GM18951 (cell line): ENCODE measurements at regions not wholly inside any gene's neighbourhood (a gene's known extent, or its start where the extent isn't known, plus 50 kb on each side); places are given as distances from the start of the nearest gene placed in this dataset.

Experiments
- POLR2A ChIP-seq: IDR thresholded peaks from 4 replicates; pipeline ENCODE4 v1.6.1; 2011; ENCODE audit warnings: mild to moderate bottlenecking; ENCODE audit not compliant: insufficient read length, insufficient read depth; ENCODE audit errors: extremely low read depth
- in situ Hi-C: fragments of 300-500 bp; cut with MboI; formaldehyde crosslinking; loops from one replicate; pipeline ENCODE4 v1.12.0; 2022; ENCODE audit warnings: low sequenced_read_pairs, mixed read lengths, inconsistent platforms; ENCODE audit not compliant: unreplicated experiment

DNA sequence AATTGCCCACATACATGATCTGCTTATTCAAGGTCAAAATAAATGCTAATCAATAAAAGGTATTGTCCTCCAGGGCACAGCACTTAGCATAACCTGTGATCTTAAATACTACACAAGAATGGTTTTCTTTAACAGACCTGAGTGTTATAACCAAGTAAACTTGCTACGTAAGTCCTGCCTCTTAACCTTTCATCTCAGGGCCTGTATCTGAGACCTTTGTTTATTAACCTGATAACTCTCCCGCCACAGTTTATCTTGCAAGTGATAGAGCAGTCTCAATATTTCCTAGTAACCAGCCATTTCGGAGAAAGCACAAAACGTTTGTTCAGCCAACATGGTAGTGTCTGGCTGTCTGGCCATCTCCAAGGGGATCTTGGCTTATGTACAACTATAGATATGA is 88.4 kb downstream of the DUSP6 start:
- no peak for TF ChIP-seq POLR2A
- in situ Hi-C loops: no loop called here

DNA sequence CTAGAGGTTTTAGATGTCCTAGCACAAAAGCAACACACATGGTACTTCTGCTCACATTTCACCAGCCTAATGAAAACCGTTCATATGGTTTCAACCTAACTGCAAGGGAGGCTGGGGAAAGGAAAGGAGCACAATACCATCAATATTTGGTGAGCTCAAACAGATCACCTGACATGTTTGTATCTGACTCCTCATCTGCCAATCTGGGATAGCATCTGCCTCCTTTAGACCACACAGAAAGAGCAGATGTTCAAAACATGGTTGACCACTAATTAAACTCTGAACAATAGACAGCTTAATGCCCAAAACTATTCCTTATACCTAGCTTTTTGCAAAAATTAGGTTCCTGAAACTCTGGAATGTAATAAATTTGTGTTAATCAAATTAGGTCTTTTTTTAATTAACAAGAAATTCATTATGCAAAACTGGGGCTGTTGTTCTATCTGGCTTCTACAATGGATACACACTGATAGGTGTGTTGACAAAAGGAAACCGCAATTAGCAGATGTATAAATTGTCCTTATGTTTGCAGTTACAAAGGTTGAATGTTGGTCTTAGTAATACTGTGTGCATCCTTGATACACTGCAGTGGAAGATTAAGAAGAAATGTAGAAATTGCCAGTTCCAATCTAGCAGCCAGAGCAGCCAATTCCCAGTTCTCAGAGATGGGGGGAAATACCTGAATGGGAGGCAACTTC is 89.3 kb downstream of the DUSP6 start:
- in situ Hi-C loops: no loop called here
- no peak for TF ChIP-seq POLR2A

DNA sequence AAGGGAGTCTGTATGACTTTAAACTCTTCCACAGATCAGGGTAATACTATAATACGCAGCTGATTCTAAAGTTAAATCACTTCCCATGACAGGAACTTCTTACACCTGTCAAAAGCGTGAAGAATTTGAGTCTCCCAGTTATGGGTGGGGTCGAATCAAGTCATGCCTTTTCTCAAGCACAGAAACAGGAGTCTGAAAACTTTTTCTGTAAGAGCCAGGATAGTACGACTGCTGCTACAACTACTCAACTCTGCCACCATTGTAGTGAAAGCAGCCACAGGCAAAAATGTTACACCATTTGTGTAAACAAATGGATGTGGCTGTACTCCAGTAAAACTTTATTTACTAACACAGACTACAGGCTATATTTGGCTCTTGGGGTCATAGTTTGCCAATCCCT is 90.3 kb downstream of the DUSP6 start:
- TF ChIP-seq POLR2A: no peak
- in situ Hi-C loops: no loop called here

DNA sequence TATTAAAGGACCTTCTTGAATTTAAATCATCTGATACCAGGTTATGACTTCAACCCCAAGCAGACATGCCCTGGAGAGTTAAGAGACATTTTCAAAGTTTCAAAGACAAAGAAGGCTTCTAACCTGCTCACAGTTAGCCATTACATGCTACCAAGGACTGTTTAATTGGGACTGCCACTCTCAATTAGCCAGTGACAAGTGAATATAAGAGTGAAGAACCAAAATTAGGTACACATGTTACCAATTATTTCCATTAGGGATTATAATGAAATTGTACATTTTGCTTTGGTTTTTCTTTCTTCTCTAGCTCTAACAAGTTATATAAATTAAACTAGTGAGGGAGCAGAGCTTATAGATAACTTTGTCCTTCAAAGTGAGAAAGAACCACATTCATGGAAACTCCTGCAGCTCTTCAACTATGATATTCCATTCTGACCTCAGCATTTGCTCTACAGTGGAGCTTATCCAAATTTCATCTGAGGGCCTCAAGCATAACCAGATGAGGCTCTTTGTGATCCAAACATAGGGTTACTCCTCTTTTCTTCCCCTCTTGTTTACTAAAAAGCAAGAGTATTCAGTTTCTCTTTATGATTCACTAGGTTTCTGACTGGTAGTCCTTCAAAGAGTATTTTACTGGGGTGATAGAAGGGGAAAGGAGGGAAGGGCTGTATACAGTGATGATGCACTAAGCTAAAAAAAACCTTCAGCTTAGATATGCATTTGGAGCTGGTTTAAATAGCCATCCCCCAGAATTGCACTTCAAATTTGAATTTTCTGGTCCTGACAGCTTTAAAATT is 91.3 kb downstream of the DUSP6 start:
- no peak for TF ChIP-seq POLR2A
- in situ Hi-C loops: no loop called here

DNA sequence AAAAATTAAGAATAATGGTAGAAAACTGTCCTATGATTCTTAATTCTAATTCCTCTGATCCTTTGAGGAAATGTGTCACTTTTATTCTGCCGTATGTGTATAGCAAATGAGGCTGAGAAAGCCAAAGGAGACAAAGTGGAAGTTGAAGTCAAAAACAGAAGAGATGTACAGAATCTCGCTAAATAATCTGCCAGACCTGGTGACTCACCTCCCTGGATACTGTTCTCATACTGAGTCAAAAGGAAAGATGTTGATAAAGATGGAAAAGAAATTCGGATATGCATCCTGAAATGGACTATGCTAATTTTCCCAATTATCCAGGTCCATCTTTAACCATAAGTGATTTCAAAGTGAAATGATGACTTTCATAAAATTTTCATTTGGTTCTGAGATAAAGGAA is 92.5 kb downstream of the DUSP6 start:
- no peak for TF ChIP-seq POLR2A

DNA sequence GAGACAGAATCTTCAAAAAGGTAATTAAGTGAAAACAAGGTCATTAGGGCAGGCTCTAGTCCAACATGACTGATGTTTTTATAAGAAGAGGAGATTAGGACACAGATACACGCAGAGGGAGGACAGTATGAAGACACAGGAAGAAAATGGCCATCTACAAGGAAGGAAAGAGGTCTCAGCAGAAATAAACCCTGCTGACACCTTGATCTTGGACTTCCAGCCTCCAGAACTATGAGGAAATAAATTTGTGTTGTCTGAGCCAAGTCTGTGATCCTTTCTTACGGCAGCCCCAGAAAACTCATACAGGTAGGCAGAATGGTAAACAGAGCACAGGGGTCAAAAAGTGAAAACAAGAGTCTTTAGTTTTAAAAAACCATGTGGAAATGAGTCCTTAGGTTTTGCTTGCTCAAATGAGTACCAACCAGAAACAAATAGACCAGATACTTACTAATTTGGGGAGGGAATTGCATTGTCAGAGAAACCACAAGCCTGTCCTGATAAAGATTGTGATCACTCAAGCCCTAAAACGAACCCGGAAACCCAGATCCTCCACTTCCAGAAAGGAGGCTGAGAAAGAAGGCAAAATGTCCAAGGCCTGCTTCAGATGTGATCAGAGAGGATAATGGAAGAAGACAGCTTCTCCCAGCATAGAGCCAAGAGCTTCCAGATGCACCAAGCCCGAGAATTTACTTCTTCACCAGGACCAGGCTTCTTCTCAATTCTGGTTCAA is 93.9 kb downstream of the DUSP6 start:
- TF ChIP-seq POLR2A: no peak

More for the DNA sequence above, 92.5 kb downstream of the DUSP6 start:
- in situ Hi-C loops: no loop called here

DNA sequence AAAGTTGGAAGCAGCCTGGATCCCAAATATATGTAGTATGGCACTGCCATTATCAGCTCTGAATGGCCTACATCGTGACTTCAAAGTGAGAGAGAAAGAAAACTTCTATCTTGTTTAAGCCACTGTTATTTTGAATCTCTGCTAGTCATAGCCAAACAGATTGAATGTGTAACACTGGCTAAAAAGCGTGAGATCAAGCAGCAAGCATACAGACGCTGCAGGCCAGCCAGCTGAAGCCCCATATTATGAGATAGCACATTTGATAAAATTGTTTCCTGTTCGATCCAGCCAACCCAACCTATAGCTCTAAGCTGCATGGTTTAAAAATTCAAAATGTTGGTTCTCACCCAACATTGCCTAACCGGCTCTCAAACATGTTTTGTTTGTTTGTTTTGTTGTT is 95.0 kb downstream of the DUSP6 start:
- in situ Hi-C loops: no loop called here
- no peak for TF ChIP-seq POLR2A

More for the DNA sequence above, 93.9 kb downstream of the DUSP6 start:
- in situ Hi-C loops: no loop called here

DNA sequence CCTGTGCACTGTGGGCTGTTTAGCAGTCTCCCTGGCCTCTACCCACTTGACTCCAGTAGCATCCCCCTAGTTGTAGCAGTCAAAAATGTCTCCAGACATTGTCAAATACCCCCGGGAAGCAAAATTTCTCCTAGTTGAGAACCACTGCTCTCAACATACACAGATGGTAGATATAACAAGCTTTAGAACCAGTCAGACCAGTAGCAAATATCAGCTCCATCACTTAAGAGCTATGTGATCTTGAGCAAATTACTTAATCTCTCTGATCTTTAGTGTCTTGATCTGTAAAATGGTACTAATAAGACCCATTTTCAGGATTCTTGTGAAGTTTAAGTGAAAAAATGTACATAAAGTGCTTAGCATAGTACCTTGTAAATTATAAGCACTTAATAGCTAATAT is 96.2 kb downstream of the DUSP6 start:
- no peak for TF ChIP-seq POLR2A
- in situ Hi-C loops: no loop called here

DNA sequence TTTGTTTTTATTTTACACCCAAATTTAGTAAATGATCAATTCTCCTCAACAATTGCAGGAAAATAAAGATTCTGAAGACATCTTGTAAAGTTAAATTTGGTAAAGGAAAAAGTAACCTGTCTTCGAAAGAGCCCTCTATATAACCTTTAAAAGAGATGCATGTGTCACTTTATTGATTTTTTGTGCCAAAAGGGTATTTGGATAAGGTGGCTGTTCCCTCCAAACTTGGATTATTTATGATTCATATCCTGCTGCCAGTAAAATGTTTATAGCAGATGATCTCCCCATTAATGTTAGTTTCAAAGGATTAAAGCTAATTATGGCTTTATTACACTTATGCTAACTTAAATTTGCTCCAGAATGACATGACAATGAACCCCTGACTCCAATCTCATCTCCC is 98.8 kb downstream of the DUSP6 start:
- in situ Hi-C loops: no loop called here
- TF ChIP-seq POLR2A: no peak

DNA sequence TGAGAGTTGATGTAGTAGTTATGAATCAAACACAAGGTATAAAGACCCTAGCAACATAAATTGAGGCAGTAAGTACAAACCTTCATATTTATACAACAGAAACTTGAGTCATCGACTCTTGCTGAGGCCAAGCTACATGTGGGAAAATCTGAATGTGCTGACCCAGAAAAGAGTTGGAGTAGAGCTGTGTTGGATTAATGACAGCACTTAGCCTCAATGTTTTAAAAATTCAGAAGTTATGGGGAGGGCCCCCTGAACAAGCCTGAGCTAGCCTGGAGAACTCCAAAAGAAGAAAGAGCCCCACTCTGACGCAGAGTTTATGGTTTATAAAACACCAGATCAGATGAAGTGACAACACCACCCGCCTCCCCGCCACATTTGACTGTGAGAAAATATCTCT is 100.0 kb downstream of the DUSP6 start:
- no peak for TF ChIP-seq POLR2A
- in situ Hi-C loops: no loop called here

DNA sequence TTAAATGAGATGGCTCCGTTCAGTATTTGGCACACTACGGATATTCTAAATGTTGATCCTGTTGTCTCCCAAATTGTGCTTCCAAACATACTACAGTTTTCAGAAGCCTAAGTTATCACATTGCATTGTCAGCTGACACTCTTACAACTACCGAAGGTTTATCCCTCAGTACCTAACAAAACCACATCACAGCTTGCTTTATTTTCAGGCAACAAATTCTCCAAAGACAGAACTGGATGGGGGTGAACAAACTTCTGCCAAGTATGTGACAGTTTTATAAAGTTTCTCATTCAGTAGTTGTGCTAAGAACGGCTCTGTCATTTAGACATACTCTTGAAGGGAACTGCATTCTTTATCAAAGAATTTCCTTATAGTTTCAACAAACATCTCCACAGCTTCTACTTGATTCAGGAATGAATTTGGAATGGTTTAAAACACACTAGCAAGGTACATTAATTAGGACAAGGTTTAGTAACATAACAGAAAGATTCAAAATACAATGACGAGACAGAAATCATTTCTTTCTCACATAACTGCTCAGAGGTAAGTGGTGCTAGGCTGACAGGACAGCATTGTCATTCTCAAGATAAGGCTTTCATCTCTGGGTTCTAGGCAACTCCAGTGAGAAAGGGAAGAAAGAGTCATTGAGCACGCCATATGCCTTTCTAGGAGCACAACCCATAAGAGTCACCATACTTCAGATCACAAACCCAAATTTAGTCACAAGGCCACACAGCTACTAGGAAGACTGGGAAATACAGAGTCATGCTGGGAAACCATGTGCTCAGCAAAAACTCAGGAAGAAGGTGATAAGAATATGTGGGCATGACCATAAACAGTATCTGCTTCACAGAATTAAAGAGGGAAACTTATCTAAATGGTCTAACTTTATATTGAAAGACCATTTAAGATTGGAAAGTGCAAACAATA is 100.7 kb downstream of the DUSP6 start:
- no peak for TF ChIP-seq POLR2A
- in situ Hi-C loops: no loop called here

DNA sequence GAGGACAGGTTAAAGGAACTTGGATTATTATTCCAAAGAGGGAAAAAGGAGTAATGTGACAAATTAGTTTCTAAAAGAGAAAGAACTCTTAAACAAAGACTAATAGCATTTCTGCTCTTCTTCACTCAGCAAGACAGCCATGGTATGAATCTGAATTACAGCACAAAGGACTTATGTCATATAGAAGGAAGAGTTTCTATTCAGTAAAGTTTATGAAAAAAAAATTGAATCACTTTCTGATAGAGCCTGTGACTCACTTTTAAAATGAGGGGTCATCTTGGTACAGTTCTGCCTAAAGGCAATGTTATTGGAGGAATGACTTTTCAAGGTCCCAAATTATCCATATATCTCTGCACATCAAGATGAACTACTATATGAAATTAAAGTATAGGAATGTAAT is 101.7 kb downstream of the DUSP6 start:
- in situ Hi-C loops: no loop called here
- no peak for TF ChIP-seq POLR2A

DNA sequence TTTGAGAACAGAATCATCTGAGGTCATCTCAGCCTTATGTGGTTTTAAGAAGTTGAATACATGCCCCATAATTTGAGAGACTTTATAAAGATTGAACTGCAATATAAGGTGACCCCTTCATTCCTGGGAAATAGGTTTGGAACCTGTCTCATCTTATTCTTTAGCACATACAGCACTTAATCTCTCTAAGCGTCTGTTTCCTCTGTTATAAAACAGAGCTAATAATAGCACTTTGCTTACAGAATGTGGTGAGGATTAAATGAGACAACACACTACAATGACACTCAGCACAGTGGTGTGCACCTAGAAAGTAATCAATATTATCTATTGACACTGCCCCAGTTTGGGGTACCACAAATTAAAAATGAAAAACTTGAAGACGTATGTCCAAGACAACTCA is 102.1 kb downstream of the DUSP6 start:
- TF ChIP-seq POLR2A: no peak
- in situ Hi-C loops: no loop called here
